ENCODE measurements at regions not wholly inside any gene's neighbourhood (a gene's known extent, or its start where the extent isn't known, plus 50 kb on each side); places are given as distances from the start of the nearest gene placed in this dataset.

DNA sequence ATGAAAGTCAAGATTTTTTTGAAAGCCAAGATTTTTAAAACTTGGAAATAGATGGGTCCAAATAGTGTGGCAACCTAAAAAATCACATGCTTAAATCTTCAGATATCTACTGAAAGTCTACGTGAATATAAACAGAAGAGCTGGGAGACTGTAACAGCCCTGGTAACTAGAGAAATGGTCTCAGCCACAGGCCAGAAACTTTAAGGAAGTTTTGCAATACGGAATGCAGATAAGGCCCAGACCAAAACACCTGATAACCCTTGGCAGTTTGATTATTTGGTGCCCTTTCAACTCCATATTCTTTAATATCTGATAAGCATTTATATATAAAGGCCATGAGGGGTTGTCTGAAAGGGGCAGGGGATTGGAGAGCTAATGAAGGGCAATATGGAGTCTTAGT, 537.3 kb upstream of the TGFBR2 start:
- no peak for DNase-seq (ENCODE audit: extremely low read depth in 1 of 2, low read depth in 1 of 2)

DNA sequence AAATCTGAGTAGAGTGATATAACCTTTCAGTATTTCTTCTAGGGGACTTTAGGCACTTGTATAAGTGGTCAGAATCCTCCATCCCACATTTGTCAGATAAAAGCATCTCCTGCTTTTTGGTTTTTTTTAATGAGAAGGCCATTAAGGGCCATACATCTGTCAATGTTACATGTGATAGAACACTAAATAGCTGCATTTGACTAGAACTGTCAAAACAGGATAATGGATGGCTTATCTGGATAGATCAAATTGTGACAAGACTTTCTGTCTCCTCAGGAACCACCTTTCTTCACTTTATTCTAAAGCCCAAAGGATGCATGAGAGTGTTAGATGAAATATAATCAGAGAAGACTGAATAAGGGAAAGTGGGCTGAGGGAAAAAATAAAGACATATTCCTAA, 533.4 kb upstream of the TGFBR2 start:
- DNase-seq (ENCODE audit: extremely low read depth in 1 of 2, low read depth in 1 of 2): no peak

DNA sequence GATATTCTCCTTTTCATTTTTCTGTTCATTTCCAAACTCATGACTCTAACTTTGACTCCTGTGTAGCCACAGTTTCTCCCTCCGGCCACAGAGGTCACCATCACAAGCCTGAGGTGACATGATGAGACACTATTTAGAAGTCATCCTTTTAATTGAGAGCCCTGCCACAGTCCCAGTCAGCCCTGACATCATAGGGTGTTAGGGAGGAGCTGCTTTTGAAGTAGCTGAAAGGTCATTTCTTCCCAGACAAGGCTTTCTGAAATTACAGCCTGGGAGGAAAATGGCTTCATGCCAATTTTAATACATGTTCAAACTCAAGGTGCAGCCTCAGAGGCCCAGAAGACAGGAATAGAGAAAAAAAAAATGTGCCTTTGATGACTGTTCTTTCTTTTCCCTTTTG, 532.8 kb upstream of the TGFBR2 start:
- DNase-seq (ENCODE audit: extremely low read depth in 1 of 2, low read depth in 1 of 2): no peak

DNA sequence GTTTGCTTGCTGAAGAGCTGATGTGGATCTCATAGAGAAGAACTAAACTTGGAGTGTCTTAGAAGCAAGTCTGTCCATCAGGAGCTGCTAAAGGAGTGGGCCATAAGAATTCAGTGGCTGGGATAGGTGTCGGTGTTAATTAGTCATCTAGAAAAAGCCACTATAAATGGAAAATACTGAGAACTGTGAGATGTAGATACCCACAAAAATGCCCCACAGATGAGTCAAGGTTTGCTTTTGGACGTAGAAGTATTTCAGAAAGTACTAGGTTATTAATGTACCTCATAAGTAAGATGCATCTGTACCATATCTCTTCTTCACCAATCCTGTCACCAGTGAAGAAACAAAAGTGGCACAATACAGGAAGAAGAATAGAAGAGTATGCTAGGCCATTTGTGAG, 530.9 kb upstream of the TGFBR2 start:
- DNase-seq (ENCODE audit: extremely low read depth in 1 of 2, low read depth in 1 of 2): no peak

DNA sequence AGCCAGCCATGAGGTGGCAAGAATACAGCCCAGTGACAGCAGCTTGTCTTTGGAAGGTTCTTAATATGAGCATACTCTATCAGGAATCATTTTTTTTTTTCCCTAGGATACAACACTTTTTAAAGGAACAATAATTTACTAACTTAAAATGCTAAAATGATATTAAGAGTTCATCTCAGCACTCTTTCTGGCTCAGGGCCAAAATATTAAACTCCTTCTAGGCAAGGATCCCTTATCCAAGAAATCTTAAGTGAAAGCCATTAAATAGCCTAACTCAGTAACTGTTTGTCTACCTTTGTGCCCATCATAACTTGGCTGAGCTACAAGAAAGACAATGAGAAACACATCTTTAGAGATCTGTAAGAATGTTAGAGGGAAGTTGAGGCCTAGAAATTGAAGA, 529.5 kb upstream of the TGFBR2 start:
- no peak for DNase-seq (ENCODE audit: extremely low read depth in 1 of 2, low read depth in 1 of 2)

DNA sequence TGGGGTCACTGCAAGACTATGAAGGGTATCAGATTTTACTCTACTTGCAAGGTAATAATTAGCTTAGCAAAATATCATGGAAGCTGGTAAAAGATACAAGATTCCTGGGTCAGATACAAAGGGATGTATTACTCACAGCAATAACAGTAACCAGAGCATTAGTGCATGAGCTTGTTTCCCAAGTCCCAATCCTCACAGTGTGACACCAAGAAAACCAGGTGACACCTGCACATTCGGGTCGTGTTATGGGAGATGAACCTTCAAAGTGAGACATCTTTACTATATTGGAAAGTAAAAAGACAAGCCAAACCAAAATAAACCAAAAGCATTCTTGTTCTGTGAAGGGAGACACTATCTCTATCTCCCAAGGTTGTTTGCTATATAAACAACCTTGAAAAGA, 528.7 kb upstream of the TGFBR2 start:
- DNase-seq (ENCODE audit: extremely low read depth in 1 of 2, low read depth in 1 of 2): no peak

DNA sequence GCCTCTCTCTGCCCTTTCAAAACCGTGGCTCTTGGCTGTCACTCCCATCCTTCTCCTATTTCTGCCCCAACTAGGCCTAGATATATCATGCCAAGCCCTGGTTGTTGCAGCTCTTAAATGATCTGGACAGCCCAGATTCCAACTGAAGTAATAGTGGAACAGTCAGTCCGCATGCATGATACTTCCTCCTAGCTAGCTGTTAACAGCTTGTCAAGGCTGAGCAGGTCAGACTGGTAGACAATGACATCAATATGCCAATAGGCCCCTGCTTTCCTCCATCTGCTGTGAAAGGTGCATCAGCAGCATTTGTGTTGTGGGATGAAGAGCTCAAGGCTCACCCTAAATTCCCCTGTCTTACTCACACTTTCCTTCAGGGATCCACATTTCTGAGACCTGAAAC, 527.7 kb upstream of the TGFBR2 start:
- no peak for DNase-seq (ENCODE audit: extremely low read depth in 1 of 2, low read depth in 1 of 2)

DNA sequence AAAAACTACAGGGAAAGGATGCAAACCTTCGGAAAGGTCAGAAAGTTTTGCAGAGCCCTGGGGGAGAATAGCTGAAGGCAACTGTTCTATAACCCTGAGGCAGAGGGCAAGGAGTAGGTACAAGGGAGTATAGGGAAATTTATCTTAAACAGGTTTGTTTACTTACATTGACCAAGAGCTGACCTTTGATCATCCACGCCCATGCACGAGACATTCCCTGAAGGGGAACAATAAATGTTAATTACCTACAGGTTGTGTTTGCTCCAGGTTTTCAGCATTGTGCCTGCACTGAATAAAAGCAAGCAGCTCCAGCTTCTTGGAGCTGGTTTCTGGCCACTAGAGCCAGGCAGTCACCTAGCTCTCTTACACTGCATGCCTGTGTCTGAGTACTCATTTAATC, 524.5 kb upstream of the TGFBR2 start:
- no peak for DNase-seq (ENCODE audit: extremely low read depth in 1 of 2, low read depth in 1 of 2)

DNA sequence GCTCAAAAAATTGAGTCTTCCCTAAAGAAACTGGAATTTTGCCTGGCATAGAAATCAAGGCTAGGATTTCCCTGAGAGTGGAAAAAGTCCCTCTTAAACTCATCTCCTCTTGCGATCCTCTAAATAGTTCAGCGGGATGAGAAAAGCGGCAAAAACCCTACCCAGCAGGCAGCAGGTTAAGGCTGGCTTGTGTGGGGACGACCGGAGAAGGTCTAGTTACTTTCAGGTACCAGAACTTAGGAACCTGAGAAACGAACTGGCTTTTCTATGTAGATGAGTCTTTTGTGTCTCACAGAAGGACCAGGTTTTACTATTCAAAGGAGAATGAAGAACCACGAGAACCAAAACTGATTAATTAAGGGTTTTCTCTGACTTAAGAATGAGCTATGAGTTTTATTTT, 523.7 kb upstream of the TGFBR2 start:
- no peak for DNase-seq (ENCODE audit: extremely low read depth in 1 of 2, low read depth in 1 of 2)

DNA sequence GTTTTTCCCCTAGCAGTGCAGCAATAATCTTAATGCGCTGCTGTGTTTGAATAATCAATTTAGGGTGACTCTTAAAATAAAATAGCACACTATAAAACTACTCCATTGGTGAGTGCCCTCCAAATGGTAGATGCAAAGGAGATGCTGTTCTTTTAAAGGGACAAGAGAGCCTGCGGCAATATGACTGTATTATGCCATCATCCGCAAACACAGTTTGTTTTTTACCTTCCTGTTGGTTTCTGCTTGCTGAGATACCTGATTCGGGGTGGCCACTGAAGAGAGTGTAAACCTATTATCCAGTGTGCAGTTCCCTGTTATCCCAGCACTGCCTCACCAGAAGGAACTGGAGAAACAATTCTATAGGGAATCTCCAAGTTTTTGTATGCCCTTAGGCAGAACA, 523.1 kb upstream of the TGFBR2 start:
- DNase-seq (ENCODE audit: extremely low read depth in 1 of 2, low read depth in 1 of 2): no peak

DNA sequence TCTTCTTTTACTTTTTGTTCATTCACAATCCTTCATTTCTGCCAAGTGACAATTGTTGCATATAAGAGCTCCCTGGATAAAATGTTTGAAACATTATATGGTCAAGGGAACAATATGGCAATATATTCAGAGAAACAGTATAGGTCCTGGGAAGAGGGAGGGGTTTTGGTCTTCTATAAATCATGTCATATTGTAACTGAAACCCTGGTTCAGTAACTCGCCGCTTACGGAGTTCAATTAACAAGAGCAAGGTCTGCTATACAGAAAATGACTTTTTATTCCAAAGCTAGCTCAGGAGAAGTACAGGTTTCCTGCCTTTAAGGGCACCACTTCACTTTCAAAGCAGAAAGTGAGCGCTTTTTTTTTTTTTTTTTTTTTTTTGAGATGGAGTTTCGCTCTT, 522.1 kb upstream of the TGFBR2 start:
- no peak for DNase-seq (ENCODE audit: extremely low read depth in 1 of 2, low read depth in 1 of 2)

DNA sequence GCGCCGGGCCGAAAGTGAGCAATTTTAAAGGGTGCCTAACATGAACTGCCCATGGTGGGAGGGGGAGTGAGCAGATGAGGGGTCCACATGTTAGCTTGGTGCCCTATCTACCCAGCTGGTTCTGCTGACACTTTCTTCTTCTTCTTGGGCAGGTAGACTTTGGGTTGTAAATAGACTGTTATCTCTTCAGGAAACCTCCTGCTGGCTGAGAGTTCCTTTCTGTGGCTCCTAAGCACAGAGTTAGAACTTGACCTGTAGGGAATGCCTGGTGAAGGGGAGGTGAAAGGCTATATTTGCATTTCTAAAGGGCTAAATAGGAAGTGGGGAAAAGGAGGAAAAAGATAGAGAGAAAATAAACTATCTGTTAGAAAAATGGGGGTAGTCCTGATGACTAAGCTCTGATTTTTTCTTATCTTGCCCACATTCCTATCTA, 521.4 kb upstream of the TGFBR2 start:
- DNase-seq (ENCODE audit: extremely low read depth in 1 of 2, low read depth in 1 of 2): no peak

DNA sequence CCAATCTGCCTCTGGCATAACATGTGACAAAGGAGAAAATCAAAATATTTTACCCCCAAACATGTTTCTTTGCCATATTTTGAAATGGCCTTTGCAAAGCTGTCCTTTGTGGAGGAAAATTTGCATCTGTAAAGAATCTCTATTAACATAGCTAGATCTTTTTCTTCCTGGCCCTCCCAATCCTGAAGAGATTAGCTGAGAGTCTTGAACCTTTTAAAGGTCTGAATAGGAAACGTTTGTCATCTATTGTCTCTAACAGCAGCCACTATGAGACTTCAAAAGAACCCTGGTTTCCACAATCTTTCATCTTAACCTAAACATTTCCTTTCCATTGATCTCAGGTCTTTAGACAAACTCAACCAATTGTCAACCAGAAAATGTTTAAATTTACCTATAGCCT, 520.9 kb upstream of the TGFBR2 start:
- DNase-seq (ENCODE audit: extremely low read depth in 1 of 2, low read depth in 1 of 2): no peak

DNA sequence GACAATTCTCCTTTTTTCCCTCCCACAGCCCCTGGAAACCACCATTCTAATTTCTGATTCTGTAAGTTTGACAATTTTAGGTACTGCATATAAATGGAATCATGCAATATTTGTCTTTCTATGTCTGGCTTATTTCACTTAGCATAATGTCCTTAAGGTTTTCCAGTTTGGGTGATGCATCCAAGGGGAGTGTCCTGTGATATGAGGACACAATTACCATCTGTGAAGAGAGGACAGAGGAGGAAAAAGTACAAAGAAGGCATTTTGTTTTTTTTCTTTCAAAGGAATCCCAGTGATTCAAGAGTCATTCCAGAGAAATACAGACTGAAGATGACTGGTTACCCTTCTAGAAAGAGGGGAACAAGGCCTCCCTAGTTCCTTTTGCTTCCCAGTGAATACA, 514.7 kb upstream of the TGFBR2 start:
- DNase-seq (ENCODE audit: extremely low read depth in 1 of 2, low read depth in 1 of 2): no peak

DNA sequence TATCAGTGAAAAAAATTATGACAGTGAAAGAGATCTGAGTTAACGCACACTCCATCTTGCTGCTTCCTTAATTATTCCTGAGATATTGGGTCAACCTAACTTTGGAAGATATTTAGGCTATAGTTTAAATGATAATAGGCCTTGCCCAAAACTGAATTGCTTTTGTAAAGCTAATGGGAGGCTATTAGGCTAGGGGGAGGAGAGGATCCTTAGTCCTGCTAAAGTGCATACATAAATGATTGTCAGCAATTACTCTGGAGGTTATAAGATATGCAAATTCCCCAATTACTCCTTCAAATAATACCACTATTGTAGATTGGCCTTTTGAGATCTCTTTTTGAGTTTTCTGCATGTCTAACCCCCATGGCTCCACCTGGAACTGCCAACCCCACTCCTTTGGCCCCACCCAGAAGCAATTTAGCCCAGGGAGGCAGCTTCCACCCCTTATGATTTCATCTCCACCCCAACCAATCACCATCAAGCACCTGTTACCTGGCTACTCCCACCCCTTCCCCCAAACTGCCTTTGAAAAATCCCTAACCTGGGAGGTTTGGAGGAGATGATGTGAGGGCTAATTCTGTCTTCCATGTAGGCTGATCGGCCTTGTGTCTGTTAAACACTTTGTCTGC, 509.3 kb upstream of the TGFBR2 start:
- DNase-seq (ENCODE audit: extremely low read depth in 1 of 2, low read depth in 1 of 2): no peak

DNA sequence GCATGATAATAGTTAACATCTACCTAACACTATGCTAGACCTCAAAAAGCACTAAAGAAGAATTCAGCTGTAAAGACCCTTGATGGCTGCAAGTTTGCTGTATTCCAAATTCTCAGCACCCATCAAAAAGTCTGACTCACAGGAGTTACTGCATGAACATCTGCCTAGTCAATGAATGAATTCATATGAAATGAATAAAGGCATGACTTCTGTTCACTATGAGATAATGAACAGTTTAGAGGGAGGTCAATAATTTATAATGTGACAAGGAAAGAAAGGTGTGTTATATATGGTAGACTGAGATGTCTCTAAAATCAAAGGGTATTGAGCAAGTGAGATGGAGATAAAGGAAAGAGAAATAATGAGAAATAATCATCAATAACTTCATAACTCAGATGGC, 508.2 kb upstream of the TGFBR2 start:
- no peak for DNase-seq (ENCODE audit: extremely low read depth in 1 of 2, low read depth in 1 of 2)

DNA sequence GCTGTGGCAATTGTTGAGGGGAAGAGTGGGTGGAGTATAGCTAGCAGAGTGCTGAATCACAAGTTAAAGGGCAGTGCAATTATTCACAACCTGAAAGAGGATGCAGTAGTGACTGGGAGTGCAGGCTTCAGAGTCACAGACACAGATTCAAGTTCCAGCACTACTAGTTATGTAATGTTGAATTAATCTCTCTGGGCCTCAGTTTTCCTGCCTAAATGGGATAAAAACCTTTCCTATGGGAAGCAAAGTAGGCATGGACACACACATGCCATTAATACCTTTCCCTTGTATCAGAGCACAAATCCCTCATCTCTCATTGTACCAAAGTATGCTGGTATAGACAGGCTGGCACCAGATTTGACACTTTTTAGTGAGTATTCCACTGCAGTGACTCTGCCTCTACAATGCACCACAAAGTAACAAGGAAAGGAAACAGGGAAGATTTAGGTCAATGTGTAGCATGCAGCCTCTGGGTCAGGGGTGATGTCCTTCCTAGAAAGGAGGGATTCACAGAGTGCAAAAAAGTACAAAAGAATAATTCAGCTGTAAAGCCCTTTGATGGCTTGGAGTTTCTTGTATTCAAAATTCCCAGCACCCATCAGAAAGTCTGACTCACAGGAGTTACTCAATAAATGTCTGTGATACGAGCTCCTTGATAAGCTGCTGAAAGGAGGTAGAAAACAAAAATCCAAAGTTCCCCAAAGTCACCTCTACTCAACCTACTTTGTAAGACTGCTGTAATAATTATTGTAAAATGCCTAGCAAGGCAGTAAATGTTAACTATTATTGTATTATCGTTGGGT, 507.5 kb upstream of the TGFBR2 start:
- no peak for DNase-seq (ENCODE audit: extremely low read depth in 1 of 2, low read depth in 1 of 2)

DNA sequence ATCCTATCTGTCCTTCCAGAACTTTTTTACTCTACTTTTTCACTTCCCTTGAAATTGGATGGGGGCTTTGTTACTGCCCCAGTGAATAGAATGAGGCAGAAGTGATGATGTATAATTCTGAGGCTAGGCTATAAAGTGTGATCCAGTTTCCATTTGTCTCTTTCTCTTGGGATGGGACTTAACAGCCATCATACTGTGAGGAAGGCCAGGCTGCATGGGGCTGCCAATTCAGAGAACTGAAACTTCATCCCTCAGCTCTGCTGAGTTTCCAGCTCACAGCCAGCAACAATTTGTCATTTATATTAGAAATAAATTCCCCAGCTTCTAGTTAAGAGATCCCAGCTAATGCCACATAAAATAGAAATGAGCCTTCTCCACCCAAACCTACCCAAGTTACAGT, 504.0 kb upstream of the TGFBR2 start:
- no peak for DNase-seq (ENCODE audit: extremely low read depth in 1 of 2, low read depth in 1 of 2)

DNA sequence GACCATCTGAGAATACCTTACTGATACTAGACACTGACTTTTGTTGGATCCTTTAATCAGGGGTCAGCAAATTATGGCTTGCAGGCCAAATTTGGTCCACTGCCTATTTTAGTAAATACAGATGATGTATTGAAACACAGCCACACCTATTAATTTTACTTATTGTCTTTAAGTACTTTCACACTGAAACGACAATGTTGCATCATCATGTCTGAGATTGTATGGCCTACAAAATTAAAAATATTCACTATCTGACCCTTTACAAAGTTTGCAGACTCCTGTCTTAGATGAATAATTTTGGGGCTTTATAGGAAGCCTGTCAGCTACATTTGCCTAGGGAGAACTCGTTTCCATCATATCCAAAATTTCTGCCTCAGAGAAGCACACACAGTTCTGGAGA, 503.2 kb upstream of the TGFBR2 start:
- no peak for DNase-seq (ENCODE audit: extremely low read depth in 1 of 2, low read depth in 1 of 2)

DNA sequence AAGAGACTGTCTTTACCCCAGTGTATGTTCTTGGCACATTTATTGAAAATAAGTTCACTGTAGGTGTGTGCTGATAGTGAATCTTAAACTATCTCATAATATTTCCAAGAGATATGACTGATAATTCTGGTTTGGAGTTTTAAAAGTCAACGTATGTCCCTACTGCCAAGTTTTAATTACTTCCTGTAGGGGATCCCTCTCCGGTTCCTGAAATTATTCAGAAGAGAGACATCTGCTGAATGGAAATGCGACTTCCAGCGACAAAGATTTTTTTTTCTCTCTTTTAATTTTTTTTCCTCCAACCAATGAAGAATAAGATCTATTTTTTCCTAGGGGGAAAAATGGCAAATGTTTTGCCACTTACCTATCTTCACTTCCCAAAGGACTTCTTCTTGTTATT, 498.9 kb upstream of the TGFBR2 start:
- DNase-seq (ENCODE audit: extremely low read depth in 1 of 2, low read depth in 1 of 2): no peak

DNA sequence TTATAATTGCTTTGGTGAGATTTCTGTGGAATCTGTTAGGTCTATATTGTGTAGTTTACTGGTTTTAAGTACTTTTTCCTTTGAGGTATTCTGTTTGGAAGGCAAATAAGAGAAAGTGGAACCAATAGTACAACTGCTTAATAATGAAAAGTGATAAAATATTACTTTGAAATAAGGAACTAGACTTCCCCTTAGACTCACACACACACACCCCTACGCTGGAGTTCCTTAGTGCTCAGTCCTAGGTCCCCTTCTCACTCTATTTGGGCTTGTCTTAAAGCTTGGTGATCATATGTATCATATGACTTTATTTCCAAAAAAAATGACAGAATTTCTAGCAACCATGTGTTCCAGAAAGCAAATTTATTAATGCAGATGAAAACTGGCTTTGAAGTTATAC, 494.0 kb upstream of the TGFBR2 start:
- no peak for DNase-seq (ENCODE audit: extremely low read depth in 1 of 2, low read depth in 1 of 2)

DNA sequence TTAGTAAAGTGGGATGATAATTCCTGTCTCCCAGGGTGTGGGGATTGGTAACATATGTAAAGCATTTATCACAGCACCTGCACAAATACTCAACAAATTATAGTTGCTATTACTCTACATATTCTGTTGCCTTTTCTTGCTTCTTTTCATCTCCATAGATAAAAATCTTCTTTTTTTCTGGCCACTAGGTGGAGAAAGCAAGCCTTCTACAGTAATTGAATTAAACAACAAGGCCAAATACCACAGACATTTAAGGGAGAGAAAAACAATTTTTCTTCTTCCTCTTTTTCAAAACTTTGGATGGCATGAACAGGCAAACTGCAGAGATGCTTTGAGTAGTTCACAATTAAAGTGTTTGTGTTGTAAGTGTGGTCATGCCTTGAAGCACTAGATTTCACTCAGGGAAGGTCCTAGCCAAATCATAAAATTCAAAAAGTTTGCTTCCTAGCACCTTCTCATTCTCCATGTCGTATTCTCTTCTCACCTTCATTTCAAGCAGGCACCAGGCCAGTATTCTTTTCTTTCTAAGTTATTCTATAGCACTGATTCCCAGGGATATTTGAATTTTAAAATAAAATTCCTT, 493.4 kb upstream of the TGFBR2 start:
- no peak for DNase-seq (ENCODE audit: extremely low read depth in 1 of 2, low read depth in 1 of 2)

Measured in stimulated activated CD8-positive, alpha-beta memory T cell treated with anti-CD3 and anti-CD28 coated beads, Interleukin-7, amount 100 ng/mL, for 48 hours (primary cell).